GM21529 (cell line): ENCODE measurements at regions not wholly inside any gene's neighbourhood (a gene's known extent, or its start where the extent isn't known, plus 50 kb on each side); places are given as distances from the start of the nearest gene placed in this dataset.
A peak's percentile ranks its signal among the peaks of the same experiment; 100 is the strongest.
"Not testable (repeated sequence)": the region's sequence is repeated elsewhere in the genome, so short reads cannot be mapped to it uniquely, and the experiment has no call there.

Experiments
- ATAC-seq: cut with Tn5 transposase; IDR thresholded peaks from one replicate; pipeline ENCODE4 v1.9.1; 2021; ENCODE audit not compliant: unreplicated experiment

DNA sequence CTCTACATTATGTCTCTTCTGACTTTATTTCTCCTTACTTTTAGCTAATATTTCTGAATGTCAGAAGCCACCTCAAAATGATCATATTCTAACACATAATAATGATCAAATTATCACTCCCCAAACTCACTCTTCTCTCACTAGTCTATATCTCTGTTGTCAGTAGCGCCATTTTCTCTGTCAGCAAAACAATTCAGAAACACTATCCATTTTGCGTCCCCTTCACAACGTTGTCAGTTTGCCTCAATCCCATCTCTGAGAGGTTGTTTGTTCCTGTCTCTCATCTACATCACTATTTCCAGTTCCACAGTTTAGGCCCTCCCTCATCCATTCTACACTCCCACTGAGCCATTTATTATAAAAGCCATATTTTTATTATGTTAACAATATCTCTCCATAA is 1376.3 kb upstream of the ACVR2A start:
- ATAC-seq, result no peak

DNA sequence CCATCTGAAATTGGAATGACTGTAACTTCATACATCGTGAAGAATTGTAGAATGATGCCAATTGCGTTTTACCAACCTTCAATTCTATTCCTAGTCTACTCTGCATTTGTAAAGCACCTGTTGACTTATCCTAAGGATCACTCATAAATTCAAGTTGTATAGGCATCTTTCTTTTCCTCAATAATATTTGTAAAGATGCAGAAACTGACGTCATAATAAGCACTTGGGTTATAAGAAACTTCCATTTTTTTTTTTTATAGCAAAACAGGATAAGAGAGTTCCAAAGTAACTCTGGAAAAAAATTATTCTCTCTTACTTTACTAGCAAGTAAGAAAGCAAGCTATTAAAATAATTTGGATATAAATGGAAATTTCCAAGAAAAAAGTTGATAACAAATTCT is 1377.4 kb upstream of the ACVR2A start:
- ATAC-seq, result no peak

DNA sequence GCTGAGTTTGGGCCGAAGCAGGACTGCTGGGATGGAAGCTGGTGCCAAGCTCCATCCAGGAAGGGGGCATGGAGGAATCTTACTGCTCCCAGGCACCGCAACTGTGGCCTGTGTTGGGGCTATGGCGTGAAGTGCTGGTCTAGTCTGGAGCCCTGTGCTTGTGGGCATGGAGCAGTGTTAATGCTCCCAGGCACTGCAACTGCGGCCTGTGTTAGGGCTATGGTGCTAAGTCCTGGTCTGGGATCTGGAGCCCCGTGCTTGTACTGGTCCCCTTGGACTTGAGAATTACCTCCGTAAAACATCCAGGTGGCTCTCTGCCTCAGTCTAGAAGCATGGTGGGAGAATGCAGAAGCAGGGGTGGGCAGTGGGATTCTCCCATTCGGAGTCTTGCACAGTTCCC is 1379.4 kb upstream of the ACVR2A start:
- no peak for ATAC-seq

DNA sequence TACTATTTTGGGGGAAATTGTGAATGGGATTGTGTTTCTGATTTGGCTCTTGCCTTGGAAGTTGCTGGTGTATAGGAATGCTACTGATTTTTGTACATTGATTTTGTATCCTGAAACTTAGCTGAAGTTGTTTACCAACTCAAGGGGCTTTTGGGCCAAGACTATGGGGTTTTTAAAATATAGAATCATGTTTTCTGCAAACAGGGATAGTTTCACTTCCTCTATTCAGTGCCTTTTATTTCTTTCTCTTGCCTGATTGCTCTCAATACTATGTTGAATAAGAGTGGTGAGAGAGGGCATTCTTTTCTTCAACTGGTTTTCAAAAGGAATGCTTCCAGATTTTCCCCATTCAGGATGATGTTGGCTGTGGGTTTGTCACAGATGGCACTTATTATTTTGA is 1383.8 kb upstream of the ACVR2A start:
- peak; percentile 61 for ATAC-seq

DNA sequence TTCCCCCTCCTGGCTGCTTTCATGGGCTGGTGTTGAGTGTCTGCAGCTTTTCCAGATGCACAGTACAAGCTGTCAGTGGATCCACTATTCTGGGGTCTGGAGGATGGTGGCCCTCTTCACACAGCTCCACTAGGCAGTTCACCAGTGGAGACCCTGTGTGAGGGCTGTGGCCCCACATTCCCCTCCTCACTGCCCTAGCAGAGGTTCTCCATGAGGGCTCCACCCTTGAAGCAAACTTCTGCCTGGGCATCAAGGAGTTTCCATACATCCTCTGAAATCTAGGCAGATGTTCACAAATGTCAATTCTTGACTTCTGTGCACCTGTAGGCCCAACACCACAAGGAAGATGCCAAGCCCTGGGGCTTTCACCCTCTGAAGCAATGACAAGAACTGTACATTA is 1386.2 kb upstream of the ACVR2A start:
- ATAC-seq, result no peak

DNA sequence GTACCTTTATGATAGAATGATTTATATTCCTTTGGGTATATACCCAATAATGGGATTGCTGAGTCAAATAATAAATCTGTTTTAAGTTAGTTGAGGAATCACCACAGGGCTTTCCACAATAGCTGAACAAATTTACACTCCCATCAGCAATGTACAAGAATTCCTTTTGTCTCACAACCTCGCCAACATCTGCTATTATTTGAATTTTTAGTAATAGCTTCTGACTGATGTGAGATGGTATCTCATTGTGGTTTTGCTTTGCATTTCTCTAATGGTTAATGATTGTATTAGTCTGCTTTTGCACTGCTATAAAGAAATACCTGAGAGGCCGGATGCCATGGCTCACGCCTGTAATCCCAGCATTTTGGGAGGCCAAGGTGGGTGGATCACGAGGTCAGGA is 1387.6 kb upstream of the ACVR2A start:
- ATAC-seq, result no peak

DNA sequence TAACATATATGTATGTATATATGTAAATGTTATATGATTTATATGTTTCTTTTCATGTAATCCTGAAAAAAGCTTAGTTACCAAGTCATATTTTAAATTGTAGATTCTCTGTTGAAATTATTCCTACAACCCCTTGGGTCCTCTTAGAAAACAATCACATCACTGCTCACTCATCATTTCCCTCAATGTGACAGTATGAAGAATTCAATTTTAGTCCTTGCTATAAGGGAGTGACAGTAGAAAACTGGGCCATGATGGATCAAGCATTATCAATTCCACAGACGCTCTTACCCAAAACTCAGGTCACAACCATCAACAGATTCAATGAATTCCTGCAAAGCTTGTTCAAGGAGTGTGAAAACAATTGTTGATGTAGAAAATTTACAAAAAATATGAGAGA is 1389.5 kb upstream of the ACVR2A start:
- no peak for ATAC-seq

DNA sequence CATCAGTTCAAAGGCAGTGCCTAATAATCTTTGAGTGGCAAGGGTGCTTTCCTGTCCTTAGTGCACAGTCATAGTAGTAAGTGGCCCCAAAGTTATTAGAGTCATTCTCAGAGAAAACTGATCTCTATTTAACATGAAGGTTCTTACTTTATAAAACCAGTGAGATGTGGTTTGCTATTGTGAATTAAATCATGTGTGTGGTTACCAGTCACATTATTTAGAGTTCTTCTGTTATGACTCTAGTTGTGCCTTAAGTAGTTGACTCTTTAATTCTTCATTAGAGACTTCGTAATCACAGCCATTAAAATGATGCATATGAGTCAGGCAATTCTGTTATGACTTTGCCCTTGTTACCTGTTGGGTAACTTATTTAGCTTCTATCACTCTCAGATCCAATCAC is 1392.9 kb upstream of the ACVR2A start:
- no peak for ATAC-seq

DNA sequence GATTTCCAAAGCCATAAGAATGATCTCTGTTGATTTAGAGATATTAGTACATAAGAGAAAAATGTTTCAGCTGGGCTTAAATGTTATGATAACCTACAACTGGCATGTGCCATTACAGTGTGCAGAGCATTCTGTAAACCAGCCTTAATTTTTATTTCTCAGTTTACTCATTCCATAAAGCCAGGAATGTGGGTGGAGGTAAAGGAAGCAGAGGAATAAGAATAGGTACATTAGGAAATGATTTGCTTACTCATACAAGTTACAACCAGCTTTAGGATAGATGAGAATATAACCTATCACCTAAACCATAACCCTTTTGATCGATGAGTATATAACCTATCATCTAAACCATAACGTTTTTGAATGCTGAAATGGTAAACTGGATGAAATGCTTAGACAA is 1394.7 kb upstream of the ACVR2A start:
- ATAC-seq, result no peak

DNA sequence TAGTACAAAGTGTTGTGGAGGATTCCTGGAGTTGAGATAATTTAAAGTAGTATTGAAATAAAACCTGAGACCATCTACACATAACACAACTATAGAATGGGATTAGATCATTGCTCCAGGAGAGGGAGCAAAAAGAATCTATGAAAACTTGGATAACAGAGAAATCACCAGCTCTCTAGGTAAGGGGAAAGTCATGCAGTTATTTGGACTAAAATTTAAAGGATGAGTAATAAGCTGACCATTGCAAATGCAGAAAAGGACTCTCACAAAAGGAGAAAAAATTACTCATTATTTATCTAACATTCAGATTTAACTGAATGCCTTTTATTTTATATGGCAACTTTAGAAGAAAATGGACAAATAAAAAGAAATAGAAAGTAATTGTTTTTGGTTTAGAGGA is 1399.8 kb upstream of the ACVR2A start:
- ATAC-seq, result no peak

DNA sequence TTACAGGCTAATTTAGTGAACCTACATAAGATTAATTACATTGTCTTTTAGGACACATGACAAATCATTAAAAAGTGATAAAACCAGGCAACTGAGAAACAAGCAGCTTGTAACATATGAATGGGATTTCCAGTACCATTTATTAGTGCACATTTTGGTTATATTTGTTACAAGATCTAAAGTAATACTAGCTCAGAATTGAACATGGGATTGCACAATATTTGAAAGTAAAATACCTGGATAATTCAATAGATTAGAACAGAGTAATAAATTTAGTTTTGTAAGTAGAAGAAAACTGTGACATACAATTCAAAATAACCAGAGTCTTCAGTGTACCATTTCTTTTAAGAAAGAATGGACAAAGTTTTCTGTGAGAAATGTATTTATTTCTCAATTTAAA is 1400.7 kb upstream of the ACVR2A start:
- ATAC-seq, result no peak

DNA sequence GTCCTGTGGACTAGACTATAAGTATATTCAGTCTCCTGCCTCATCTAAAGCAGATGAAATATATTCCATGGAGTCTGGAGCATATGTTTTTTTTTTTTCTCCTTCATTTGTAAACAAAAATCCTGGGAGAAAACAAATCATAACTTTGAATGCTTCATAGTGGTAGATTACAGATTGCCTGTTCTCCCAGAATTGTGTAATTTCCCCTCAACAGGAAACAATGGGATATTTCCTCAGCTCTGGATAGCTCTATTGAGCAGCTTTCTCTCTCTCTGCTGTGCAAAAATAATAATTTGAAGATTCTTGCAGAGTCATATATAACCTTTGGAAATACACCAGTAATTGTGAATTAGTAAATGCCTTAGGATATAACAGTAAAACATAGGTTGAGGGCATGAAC is 1406.6 kb upstream of the ACVR2A start:
- ATAC-seq, result no peak

DNA sequence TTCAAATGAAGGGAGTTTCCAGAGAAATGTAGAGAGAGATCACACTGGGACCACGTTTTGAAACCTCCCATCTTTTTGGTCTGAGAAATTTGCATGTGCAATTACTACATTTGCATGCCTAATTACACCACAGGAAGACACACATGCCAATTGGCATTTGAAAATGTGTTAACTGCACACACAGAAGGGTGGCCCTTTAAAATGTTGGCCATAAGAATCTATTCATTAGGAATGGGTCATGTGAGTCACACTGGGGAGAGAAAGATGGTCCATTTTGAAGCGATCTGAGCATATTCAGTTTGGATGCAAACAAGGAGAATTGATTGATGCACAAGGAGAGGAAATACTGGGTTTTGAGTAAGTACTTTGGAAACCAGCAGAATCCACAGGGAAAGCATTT is 1407.1 kb upstream of the ACVR2A start:
- no peak for ATAC-seq

DNA sequence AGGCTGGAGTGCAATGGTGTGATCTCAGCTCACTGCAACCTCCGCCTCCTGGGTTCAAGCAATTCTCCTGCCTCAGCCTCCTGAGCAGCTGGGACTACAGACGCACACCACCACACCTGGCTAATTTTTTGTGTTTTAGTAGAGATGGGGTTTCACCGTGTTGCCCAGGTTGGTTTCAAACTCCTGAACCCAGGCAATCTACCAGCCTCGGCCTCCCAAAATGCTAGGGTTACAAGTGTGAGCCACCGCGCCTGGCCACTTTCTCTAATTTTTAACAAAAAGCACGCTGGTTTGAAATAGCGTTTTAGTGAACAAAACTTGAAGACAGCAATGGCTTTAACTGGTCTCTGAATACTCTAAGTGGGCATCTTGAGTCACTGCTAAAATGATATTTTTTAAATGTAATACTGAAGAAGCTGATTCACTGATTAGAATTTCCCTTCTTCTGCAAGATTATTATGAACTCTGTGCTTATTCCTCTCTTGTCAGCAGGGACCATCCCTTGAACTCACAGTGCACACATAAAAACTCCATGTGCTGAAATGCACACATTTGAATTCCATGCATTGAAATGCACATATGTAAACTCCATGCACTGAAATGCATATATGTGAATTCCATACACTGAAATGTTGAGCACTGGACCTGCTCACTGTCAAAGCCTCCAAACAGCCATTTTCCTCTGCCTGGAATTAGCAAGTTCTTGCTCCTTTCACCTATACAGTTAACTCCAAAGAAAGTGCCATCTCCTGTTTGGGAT is 1411.5 kb upstream of the ACVR2A start:
- no peak for ATAC-seq

DNA sequence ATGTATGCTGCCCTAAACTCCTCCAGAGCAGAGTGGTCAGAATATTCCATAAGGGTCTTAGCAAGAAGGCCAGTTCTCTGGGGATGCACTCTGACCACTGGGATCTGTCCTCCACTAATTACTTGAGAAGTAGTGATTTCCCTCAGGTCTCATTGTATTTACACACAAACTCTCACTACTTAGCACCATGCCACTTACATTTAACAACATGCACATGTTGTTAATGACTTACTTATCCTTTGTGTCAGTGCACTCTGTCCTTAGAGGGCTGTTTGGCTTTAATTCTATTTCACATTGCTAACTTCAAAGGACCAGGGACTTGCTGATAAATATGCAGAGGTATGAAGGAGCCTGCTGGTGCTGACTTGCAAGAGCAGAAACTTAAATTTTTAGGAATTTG is 1415.5 kb upstream of the ACVR2A start:
- no peak for ATAC-seq

DNA sequence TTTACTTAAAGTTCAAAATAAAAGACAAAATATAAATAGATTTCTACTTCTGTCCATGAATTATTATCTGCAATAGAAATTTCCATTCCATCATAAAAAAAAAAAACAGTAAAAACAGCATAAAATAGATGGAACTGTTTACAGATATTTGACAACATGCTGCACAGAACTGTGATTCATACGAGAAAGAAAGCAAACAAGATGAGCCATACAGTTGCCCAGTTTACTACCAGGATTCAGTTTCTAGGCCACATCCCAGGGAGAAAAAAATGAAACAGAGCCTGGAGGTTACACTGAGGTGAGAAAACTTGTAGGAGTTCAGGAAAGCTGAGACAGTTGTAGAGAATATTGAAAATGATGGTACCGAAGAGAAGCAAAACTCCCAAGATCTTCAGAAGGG is 1426.9 kb upstream of the ACVR2A start:
- ATAC-seq, result no peak

DNA sequence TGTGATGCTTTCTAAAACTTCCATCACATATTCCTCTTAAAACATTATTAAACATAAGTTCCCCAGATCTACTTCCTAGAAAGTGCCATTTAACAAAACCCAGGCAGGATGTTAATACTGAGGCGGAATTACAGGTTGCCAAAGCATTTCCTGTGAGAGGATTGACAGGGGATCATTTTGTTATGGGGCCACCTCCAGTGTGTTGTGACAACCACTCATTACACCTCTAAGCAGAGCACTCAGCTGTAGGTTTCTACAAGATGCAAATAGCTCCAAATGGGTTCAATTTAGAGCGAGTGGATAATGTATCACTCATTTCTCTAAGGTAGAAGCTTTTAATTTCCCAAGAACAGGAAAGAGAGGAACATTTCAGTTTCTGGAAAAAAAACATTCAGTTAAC is 1429.5 kb upstream of the ACVR2A start:
- no peak for ATAC-seq

DNA sequence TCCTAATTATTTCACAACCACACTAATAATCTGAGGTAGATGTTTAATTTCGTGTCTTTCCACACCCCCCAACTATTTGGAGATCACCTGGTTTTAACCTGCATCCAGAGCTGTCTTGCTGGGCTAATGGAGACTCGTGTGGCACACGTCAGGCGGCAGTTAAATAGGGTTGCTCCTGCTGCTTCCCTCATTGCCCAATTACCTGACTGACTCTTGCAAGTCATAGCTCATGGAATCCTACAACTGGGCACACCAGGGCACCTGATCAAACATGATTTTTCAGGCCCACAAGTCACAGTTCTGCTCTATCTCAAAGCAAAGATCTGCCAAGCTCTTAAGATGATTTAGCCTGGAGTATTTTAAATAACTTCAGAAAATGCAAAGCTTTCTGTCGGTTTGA is 1430.4 kb upstream of the ACVR2A start:
- no peak for ATAC-seq

DNA sequence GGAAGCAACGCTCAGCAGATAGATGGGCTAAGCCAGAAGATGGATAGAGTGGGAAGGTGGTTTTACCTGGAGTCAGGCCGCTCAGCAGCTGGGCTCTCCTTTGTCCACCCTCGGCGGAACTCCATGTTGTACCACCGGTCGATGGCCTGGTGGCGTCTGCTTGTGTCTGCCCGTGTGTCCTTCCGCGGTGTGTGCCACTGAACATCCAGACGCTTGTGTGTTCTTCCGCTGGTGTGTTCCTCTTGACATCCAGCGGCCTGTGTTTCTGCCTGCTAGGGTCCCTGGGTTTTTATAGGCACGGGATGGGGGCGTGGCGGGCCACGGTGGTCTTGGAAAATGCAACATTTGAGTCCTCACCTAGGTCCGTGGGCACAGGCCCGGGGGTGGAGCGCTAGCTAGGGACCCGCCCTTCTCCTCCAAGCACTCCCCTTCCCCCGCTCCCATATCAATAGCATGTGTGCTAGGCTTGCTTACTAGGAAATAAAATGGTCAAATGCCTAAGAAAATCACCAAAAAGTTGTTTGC is 1431.7 kb upstream of the ACVR2A start:
- ATAC-seq, result no peak

DNA sequence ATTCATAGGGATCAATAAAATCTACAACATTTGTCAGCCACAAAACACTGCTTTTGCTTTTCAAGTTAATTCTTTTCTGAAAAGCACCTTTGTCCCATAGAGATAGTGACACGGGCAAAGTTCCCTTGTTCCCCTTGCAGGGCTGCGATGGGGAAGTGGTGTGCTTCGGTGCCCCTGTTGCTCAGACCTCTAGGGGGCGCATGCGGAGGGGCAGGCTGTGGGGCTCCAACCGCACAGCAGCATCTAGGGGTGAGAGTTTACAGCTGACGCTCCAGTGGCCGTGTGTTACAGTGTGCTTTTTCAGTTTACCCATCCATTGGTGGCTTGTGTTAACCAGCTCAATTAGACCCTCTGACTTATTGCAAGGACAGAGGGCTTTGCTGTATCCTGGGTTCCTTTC is 1432.2 kb upstream of the ACVR2A start:
- ATAC-seq, result no peak

DNA sequence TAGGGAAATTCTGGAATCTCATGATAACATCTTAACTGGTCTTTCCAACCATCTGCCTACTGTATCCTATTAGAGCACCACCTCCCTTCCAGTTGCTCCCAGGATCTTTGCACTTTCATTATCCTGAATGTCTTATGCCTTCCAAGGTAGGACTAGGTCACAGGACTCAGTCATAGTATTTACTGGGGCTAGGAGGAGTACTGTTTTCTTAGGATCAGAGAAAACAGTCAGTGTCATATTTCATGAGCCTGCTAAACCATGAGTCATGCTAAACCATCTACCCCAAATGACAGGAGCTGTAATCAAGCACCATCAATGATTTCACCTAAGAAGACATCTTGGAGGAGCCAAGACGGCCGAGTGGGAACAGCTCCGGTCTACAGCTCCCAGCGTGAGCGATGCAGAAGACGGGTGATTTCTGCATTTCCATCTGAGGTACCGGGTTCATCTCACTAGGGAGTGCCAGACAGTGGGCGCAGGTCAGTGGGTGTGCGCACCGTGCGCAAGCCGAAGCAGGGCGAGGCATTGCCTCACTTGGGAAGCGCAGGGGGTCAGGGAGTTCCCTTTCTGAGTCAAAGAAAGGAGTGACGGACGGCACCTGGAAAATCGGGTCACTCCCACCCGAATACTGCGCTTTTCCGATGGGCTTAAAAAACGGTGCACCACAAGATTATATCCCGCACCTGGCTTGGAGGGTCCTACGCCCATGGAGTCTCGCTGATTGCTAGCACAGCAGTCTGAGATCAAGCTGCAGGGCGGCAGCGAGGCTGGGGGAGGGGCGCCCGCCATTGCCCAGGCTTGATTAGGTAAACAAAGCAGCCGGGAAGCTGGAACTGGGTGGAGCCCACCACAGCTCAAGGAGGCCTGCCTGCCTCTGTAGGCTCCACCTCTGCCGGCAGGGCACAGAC is 1439.2 kb upstream of the ACVR2A start:
- not testable (repeated sequence) for ATAC-seq

DNA sequence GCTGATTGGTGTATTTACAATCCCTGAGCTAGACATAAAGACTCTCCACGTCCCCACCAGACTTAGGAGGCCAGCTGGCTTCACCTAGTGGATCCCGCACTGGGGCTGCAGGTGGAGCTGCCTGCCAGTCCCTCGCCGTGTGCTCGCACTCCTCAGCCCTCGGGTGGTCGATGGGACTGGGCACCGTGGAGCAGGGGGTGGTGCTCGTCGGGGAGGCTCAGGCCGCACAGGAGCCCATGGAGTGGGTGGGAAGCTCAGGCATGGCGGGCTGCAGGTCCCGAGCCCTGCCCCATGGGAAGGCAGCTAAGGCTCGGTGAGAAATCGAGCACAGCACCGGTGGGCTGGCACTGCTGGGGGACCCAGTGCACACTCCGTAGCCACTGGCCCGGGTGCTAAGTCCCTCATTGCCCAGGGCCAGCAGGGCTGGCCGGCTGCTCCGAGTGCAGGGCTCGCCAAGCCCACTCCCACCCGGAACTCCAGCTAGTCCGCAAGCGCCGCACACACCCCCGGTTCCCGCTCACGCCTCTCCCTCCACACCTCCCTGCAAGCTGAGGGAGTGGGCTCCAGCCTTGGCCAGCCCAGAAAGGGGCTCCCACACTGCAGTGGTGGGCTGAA is 1441.2 kb upstream of the ACVR2A start:
- not testable (repeated sequence) for ATAC-seq
